Mononuclear cell (primary cell): ENCODE measurements at regions not wholly inside any gene's neighbourhood (a gene's known extent, or its start where the extent isn't known, plus 50 kb on each side); places are given as distances from the start of the nearest gene placed in this dataset.

Source experiments
- H3K27me3 ChIP-seq: 2 replicates; pipeline ENCODE4 v1.6.0; 2011; ENCODE audit warnings: low read length, control low read depth; ENCODE audit not compliant: insufficient read depth
- H3K4me1 ChIP-seq: 2 replicates; pipeline ENCODE4 v1.5.1; 2011; ENCODE audit warnings: mild to moderate bottlenecking, low read length, control low read depth; ENCODE audit not compliant: insufficient read depth
- H3K4me3 ChIP-seq: 2 replicates; pipeline ENCODE4 v1.5.1; 2011; ENCODE audit warnings: mild to moderate bottlenecking, low read length, moderate library complexity
- H3K9me3 ChIP-seq: 2 replicates; pipeline ENCODE4 v1.5.1; 2011; ENCODE audit warnings: low read depth, mild to moderate bottlenecking, control low read depth, low read length

DNA sequence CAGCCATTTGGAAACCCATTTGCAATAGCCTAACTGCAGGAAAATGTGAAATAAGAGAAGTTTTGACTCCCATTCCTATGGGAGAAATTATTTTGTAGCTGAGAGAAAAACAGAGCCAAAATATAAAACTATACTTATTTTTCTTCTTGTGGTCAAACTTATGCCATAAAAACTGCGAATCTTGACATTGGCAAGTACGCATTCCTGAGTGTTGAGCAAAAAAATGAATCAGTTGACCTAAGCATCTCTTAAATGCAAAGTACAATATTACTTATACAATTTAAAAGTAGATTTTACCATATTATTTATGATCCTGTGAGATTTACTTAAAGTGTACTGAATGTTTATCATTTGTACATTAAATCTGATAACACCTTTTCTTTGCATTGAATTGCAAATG lies 50.1 kb upstream of the CMC1 start:
- no peaks in the 10 kb centered on the region for H3K9me3 ChIP-seq

More for the DNA sequence above, 50.1 kb upstream of the CMC1 start:
- Histone ChIP-seq H3K4me1 (no peaks in the 10 kb centered on the region), H3K4me3 (no peak overlapping the region), H3K27me3 (no peaks in the 10 kb centered on the region)
